NCI-H524 (cell line): ENCODE measurements at regions not wholly inside any gene's neighbourhood (a gene's known extent, or its start where the extent isn't known, plus 50 kb on each side); places are given as distances from the start of the nearest gene placed in this dataset.
"Not testable (repeated sequence)": the region's sequence is repeated elsewhere in the genome, so short reads cannot be mapped to it uniquely, and the experiment has no call there.

Source experiments
- DNase-seq, 2 experiments: peaks; one replicate each; lab custom pipeline; 2025; lab: John Stamatoyannopoulos, UW

DNA sequence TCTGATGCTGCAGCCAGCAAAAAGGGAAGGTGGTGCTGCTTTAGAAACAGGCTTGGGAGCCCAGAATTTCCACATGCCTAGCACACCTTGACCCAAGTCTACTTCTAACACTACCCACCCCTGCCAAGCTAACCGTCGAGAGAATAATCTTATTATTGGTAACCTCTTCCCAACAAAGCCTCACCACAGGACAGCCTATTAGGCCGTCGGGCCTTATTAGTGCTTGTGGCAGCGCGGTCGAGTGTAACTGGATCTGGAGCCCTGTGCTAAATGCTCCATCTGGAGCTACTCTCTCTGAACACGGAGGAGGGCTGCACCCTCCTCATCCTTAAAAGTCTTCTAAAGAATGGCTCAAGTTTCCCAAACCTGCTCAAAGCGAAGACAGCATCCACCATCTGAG is 165.5 kb upstream of the NFIA start:
- peak; percentile 93 to 98 for DNase-seq

DNA sequence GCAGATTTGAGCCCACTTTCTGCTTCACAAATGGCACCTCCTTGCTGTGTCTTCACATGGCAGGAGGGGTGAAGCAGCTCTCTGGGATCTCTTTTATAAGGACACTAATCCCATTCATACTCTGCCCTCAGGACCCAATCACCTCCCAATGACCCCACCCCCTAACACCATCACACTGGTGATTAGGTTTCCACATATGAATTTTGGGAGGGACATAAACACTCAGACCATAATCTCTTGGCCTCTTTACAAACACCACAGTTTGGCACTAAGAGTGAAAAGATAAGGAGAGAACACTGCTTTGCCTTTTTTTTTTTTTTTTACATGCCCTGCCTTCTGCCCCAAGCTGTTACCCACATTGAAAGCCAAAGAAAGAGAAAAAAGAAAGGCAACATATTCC is 166.2 kb upstream of the NFIA start:
- peak; percentile 49 to 64 for DNase-seq

DNA sequence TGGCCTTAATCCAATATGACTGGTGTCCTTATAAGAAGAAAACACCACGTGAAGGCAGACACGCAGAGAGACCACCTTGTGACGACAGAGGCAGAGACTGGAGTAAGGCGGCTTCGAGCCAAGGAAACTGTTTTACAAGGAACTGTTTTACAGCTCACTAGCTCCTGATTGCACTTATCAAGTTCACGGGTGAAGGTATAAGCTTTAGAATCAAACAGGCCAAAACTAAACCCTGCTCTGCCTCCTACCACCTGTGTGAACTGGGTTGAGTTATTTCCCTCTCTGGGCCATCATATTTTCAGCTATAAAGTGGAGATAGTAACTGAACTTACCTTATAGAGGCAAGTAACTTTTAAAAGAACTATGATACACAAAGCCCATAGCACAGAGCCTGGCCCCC is 166.9 kb upstream of the NFIA start:
- DNase-seq = no peak

DNA sequence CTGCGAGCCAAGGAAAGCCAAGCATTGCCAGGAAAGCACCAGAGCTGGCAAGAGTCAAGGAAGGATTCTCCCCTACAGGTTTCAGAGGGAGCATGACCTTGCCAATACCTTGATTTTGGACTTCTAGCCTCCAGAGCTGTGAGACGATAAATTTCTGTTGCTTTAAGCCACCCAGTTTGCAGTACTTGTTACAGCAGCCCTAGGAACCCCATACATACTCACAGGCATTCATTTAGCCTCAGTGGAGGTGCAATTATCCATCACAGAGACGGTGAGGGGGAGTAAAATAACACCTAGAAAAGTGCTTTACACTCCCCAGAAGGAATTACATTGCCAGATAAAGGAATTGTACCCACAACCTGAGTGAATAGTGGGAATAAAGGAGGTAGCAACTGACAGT is 167.4 kb upstream of the NFIA start:
- no peak for DNase-seq

DNA sequence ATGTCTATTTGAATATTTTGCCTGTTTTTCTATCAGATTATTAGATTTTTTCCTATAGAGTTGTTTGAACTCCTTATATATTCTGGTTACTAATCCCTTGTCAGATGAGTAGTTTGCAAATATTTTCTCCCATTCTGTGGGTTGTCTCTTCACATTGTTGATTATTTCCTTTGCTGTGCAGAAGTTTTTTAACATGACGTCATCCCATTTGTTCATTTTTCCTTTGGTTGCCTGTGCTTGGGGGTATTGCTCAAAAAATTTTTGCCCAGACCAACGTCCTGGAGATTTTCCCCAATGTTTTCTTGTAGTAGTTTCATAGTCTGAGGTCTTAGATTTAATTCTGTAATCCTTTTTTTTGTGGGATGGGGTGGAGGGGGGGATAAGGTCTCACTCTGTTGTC is 168.7 kb upstream of the NFIA start:
- not testable (repeated sequence) for DNase-seq

DNA sequence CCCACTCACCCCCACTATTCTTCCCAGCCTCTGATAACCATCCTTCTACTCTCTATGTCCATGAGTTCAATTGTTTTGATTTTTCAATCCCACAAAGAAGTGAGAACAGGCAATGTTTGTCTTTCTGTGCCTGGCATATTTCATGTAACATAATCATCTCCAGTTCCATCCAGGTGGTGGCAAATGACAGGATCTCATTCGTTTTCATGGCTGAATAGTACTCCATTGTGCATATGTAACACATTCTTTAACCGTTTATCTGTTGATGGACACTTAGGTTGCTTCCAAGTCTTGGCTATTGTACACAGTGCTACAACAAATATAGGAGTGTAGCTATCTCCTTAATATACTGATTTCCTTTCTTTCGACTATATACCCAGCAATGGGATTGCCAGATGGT is 169.3 kb upstream of the NFIA start:
- DNase-seq = no peak

DNA sequence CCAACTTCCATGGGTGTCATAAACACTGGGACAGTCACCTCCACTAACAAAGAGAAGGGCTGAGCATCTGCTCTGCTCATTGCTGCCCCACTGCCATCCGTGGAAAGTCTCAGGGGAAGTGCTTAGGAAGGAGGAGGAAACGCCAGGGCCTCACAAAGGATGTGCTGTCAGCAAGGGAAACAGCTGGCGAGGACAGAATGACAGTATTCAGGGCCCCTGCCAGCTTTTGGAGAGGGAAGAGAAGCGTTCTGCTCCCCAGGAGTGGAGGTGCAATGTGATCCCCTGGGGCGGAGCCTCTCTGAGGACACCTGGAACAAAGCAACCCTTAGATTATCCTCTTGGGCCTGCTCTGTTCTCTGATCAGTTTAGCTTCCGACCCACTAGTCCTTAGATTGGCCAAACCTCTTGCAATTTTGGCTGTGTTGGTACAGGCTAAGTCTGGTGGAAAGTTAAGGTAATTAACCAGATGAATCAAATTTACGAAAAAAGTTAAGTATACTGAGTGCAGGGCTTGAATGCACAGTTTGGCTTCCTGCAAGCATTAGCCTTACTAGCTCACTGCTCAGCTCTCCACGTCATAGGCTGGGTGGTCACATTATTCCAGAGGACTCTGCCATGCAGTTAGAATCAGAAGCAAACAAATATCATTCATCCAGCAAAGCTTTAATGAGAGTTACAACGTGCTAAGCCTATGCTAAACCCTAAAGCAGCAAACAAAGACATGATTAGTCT is 170.2 kb upstream of the NFIA start:
- DNase-seq = peak; percentile 97 to 98

DNA sequence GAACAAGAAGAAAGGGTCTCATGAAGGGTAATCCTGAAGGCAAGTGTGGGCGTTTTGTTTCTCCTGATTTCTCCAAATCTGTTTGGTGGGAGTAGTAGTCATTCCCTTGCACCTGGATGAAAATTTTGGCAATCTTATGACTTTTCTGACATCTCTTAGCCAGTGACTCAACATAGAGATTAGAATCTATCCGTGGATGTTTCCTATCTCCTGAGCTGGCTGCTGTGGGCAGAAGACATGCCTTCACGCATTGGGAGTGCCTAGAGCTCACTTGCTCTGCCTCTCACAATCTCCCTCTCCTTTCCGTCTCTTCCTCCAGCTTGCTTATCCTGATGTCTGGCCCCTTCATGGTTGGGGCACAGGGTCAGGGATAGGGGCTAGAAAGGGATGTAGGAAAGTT is 174.2 kb upstream of the NFIA start:
- no peak for DNase-seq

DNA sequence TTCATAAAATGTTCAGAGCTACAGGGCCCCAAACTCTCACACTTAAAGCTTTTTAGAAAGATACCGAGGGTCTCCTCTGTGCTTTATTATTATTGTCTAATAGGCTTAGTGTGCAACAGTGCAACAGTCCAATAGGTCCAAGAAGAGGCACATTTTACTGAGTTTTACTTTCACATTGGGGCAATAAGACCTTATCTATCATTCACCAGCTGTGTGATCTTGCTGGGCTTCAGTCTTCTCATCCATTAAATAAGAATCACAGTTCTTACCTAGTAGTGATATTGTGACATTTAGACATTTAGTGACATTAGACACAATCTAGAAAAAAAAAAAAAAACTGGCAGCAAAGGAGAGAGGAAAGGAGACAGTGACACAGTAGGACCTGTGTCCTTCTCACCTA is 175.8 kb upstream of the NFIA start:
- no peak for DNase-seq

DNA sequence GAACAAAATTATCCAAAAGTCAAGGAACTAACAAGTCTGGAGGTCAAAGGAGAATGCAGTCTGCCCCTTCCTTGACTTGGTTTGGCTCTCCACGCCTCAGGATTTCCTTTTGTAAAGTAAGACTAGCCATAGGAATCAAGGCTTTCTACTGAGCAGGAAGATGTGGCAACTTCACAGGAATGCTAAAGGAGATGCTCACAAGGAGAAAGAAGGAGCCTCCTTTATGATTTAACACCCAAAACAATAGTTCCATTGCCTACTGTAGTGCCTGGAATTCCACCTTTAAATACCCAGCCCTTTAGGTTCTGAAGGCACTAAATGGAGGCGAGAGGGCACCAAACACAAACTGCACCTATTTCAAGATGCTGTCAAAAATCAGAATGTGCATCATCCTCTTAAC is 176.3 kb upstream of the NFIA start:
- DNase-seq = no peak

DNA sequence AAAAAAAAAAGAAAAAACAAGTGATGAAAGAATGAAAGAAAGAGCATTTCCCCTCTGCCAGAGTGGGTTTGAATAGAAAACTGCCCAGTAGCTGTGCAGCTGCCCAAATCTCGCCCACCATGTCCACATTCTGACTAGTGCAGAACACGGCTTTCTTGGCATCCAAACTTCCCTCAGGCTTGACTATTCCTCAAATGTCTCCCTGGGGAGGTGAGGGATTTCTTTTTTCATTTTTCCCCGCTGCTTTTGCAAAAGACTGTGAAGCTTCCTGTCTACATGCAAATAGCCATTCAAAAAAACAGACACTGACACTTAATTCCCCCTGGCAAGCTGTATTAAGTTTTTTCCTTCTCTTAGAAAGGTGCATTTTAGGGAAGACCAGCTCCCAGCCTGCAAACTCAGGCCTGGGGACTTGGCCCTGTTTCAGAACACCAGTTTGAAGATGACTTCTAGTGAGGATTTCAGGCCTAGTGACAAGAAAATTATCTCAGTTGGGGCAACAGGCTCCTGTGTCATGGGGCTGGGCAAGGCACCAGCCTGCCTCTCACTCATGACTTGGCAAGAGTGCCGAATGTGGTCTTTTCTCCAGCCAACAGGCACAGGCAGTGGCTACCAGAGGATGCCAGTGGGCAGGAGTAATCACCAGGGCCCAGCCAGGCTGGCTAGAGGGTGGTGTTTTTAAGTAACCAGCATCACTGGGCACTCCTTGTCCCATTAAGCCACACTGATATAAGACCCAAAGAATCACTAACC is 178.1 kb upstream of the NFIA start:
- DNase-seq = no peak

DNA sequence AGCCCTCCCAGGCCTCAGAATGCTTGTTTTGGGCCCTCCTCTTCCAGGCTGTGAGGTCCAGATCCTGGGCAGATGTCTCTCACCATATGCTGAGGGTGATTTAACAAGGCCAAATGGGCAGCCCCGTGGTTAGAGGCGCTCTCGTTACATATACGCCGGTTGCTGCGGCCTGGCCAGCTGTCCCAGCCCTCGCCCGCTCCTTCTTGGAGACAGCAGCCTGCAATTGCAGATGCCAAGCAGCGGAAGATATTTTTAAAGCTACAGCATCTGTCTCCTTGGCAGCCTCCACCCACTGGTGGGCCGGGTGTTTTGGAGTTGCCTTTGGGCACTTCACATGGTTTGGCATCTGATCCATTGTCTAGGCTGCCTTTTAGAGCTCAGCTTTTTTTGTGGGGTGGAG is 178.8 kb upstream of the NFIA start:
- DNase-seq = peak; percentile 97 to 99

DNA sequence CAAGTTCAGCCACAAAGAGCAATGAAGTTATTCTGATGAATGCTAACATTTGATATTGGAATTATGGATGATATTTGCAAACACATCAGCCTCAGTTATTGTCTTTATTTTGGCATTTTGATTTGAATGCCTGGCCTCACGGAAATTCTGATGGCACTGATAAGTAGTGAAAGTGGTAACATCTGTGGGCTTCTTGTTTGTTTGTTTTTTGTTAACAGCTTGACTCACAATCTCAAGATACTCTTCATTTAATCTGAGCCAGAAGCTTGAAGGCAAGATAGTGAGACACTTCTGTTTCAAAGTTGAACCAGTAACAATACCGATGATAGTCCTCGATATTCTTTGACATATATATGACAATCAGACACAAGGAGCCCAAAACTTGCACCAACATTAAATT is 182.9 kb upstream of the NFIA start:
- DNase-seq = no peak

DNA sequence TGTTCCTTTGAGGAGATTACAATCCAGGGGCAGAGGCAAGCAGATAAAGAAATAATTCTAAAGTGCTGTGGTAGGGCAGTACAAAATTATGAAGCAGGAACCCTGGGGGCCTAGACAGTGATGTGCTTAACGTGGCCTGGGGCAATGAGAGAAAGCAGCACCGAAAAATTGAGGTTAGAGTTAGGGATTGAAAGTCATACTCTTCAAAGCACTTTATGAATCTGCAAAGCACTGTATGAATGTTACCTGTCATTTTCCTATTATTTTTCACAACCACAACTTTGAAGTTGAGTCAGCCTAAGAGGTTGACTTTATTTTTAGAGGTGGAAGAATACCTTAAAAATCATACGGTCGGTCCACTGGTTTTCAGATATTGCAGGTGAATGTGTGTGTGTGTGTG is 183.4 kb upstream of the NFIA start:
- DNase-seq = no peak

DNA sequence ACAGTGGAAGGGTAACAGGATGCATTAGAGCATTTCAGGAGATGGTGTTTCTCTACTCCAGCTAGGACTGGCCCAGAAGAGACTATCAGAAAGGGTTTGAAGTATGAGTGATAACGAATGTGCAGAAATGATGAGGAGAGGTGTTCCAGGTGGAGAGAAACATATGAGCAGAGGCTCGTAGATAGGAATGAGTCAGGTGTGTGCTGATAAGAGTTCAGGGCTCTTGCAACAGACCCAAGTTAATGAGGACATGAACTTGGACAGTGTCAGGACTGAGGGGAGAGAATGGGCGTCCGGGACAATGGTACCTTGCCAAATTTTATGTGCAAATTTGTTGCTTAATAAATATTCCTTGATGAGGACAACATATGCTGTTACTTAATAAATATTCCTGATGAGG is 183.9 kb upstream of the NFIA start:
- DNase-seq = no peak

DNA sequence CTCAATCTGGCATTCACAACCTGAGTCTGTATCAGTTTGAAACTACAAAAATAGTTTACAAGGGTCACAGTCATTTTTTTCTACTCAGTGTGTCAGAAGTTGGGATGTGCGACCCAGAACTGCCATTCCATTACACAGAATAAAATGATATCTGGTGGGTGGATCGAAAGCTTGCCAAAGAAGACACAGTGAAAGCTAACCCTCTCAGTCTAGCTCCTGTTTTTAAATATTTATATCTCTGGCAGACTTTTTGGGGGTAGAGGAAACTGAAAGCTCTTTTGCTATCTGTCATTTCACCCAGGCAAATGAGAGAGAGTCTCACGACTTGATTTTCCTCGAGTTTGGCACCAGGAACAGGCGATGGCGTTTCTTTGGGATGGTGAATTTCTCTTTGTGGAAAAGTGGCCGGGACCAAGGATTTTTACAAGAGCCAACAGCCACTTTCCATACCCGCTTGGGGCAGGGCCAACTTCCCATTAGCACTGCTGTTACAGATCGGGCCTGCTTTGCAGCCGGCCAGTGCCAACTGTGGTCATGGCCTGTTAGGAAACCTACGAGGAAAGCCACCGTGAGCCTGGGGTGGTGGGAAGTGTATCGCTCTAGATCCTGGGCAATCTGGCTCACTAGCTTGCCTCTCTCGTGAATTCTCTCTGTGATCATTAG is 185.5 kb upstream of the NFIA start:
- DNase-seq = peak; percentile 21 to 58

DNA sequence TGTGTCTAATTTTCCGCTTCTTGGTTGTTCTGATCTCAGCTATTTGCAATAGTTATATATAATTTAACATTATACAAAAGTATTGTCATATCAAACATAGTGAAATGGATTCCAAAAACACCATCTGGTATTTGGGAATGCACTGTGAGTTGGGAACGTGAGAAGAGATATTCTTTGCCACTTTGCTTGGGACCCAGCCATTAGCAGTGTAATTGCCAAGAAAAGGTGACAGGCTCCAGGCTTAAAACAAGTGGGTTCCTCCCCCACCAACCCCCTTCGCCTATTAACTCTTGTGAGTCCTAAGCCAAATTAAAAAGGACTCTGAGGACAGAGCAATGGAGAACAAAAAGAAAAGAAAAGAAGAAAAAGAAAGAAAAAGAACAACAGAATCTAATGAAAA is 186.7 kb upstream of the NFIA start:
- DNase-seq = peak; percentile 89 to 93

DNA sequence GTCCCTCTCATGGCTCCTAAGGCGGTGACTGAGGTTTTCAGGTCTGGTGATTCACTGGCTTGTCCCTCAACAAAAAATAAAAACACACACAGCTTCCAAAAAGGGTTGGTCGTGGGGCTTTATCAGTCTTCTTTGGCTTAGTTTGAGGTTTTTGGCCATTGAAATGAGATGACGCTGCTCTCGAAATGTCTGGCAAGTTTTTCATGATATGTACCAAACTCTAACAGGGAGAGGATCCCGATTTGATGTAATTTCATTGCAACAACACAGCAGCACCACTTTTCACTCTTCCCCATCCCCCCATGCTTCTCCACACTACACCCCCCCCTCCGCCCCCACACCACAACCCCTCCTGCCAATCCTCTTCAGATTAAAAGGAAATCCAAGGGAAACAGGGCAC is 187.1 kb upstream of the NFIA start:
- peak in 1 of 2 experiments; percentile 64 for DNase-seq

DNA sequence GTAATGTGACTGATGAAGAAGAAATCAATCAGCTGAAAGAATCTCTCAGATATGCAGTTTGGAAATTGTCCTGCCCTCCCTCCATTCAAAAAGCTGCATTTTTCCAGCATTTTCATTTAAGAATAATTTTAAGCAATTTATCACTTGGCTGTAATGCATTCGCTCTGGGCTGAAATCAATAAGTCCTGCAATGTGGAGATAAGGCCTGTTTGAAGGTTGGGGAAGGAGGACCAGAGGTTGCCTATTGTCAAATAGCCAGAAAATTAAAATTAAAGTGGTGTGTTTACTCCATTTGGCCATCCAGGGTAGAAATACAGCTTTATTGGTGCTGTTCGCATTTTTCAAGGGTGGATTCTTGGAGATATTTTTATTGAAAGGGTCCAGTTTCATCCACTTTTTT is 187.6 kb upstream of the NFIA start:
- DNase-seq = no peak

DNA sequence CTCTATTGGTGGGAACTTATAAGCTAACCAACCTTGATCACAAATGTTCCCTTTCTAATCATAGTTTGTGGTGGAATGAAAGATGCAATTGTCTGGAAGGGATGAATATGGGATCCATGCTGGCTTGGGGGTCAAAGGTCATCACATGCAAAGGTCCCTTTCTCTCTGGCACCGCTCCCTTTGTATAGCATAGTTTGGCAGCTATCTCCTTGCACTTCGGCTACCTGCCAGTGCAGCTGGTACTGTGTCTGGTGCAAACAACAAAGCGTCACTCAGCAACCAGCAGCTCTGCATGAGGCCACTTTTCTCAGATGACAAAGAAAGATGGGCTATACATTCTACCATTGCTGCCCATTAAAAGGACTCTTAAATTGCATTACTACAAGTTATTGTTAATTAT is 188.2 kb upstream of the NFIA start:
- peak in 1 of 2 experiments; percentile 66 for DNase-seq

DNA sequence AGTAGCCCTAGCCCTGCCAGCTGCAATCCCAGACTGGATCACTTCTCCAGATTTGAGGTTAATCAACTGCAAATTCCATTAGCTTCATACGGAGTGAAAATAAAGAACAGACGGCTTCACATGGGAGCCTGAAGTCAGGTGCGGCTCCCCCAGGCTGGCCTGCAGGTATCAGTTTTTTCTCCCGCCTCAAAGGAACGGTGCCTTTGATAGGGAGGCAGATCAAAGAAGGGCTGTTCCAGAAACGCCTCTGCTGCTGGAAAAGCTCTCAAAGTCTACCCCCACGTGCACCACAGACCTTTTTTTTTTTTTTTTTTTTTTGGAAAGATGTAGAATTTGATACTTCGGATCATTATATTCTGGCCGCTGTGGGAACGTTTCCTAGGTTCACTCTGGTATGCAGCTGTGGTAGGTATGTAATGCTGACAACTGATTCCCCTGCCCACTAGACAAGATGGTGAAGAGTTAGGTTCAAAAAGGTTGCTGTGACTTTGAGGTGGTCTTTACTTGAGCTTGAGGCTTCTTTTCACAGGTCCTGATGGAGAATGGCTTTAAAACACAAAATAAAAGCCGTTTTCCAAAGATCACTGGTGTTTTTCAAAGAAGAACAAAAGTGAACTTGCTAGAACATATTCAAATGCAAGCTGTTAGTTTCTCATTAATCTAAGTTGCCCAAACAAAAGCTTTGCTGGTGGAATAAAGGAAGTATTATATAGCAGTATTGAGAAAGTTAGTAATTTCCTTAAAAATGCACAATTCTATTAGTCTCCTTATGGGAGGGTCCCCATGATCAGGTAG is 189.0 kb upstream of the NFIA start:
- DNase-seq = peak in 1 of 2 experiments; percentile 43

DNA sequence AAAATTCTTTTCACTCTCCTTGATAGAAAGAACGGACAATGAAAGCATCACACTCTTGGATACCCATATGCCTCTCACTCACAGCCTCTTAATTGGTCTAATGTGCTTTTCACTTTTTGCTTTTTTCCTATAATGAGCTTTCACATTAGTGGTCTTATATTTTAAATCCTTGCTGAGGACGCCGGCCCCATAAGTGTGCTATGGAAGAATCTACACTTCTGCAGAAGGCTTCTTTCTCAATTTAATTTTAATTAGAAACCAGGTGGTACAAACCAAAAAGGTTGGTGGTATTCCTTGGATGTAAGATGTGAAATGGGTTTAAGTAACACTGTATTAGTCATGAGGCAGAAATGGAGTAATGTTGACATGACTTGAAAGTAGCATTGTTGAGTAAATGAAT is 190.6 kb upstream of the NFIA start:
- peak; percentile 43 to 80 for DNase-seq
